VCaP (cell line): ENCODE measurements at regions not wholly inside any gene's neighbourhood (a gene's known extent, or its start where the extent isn't known, plus 50 kb on each side); places are given as distances from the start of the nearest gene placed in this dataset.

Experiments
- H3K27ac ChIP-seq: fragments of 450-650 bp; 2 replicates; pipeline ENCODE4 v1.5.1; 2017
- TF ChIP-seq, protein P1 (sequence below): fragments of 450-650 bp; conservative IDR thresholded peaks from 2 replicates; pipeline ENCODE4 v1.5.1; 2017; ENCODE audit warnings: mild to moderate bottlenecking, moderate library complexity

DNA sequence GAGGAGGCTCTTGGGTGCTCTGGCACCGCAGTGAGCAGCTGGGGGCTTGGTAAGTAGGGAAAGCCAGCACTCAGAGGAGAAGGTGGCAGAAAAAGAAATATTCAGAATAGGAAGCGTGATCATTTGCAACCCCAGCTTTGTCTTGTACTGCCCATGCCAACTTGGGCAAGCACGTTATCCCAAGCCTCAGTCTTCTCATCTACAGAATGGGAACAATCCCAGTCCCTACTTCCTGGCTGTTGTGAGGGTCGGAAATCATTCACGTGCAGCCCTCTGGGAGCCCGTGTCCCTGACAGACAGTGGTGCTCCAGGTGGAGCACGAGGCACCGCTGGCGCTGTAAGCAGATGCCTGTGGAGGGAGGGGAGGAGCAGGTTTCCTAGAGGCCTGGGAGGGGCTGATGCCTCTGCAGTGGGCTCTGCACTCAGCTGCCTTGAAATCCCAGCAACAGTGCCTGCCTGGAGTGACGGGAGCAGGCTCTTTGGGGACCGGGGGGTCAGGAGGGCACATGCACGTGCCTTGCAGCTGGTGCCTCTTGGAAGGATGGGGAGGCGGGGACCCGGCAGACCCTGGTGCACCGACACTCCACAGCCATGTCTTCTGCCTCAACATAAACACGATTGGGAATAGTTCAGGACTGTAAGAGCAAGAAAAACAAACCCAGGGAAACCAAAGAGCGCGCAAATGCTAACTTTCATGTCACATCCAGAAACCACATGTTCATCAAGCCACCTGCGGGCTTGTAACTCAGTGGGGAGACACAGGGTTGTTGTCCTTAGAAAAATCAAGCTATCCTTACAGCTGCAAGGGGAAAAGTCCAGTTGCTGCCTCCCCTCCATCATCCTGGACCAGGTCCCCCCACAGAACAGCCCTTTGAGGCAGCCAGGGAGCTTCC lies 86.5 kb upstream of the DIO3 start:
- no peak overlapping the region for H3K27ac ChIP-seq
- TF ChIP-seq, protein P1, sequence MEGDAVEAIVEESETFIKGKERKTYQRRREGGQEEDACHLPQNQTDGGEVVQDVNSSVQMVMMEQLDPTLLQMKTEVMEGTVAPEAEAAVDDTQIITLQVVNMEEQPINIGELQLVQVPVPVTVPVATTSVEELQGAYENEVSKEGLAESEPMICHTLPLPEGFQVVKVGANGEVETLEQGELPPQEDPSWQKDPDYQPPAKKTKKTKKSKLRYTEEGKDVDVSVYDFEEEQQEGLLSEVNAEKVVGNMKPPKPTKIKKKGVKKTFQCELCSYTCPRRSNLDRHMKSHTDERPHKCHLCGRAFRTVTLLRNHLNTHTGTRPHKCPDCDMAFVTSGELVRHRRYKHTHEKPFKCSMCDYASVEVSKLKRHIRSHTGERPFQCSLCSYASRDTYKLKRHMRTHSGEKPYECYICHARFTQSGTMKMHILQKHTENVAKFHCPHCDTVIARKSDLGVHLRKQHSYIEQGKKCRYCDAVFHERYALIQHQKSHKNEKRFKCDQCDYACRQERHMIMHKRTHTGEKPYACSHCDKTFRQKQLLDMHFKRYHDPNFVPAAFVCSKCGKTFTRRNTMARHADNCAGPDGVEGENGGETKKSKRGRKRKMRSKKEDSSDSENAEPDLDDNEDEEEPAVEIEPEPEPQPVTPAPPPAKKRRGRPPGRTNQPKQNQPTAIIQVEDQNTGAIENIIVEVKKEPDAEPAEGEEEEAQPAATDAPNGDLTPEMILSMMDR, result no peak

DNA sequence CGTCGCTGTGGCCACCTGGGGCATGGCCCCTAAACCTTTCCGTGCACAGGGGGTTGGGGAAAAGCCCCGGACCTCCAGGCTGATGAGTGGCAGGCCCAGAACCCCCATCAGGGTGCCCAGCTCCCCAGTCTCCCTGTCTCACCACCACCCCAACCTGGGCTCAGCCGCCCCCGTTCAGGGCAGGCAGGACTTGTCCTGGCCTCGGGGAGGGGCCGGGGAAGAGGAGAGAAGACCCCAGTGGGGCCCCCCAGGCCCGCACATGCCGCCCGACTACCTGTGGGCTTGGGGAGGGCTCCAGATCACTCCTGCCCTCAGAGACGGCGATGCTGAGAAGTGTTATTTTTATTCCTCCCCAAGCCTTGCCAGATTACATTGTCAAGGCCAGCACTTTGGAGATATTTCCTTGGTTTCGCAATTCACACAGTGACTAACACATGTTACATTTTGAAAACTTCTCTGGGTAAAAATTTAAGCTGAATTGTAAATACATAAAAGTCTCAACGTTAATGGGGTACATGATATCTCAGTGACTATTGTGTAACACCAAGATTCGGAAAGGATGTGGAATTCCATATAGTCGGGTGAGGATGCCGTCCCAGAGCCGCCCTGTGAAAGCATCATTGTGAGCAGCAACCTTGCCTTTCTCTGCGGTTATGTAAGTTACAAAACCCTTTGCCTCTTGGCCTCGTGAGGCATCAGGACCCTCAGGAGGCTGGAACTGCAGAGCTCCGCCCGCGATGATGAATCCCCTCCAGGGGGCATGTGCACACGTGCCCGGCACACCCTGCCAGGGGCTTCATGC lies 85.6 kb upstream of the DIO3 start:
- no peak overlapping the region; the same call in 1 of the 2 replicates for H3K27ac ChIP-seq

GRCh38 chr14:101476258-101476915 lies 84.9 kb upstream of the DIO3 start:
- TF ChIP-seq, protein P1, result no peak
- peak overlapping the region; percentile 65 for H3K27ac ChIP-seq

More for the DNA sequence above, 85.6 kb upstream of the DIO3 start:
- TF ChIP-seq, protein P1, result no peak

- H3K27ac ChIP-seq, result peak overlapping the region; percentile 65
- TF ChIP-seq, protein P1, result no peak
Measured at GRCh38 chr14:101476916-101477553, 84.3 kb upstream of the DIO3 start.

- TF ChIP-seq, protein P1, result no peak
- H3K27ac ChIP-seq, result peak overlapping the region; percentile 65
Measured at GRCh38 chr14:101477648-101478047, 83.6 kb upstream of the DIO3 start.

- TF ChIP-seq, protein P1, result no peak
- peak overlapping the region; percentile 65; the same call in 1 of the 2 replicates for H3K27ac ChIP-seq
Measured at GRCh38 chr14:101478096-101478495, 83.2 kb upstream of the DIO3 start.
